SK-N-MC (cell line): ENCODE measurements at regions not wholly inside any gene's neighbourhood (a gene's known extent, or its start where the extent isn't known, plus 50 kb on each side); places are given as distances from the start of the nearest gene placed in this dataset.

ENCODE experiments used
- EZH2 ChIP-seq: fragments of 200-600 bp; sonication (generic); IDR thresholded peaks from one replicate; pipeline ENCODE4 v1.6.1; 2017; ENCODE audit warnings: antibody characterized with exemption
- FOXP2 ChIP-seq: optimal IDR thresholded peaks from 2 replicates; pipeline ENCODE3; 2011; ENCODE audit warnings: mild to moderate bottlenecking, moderate library complexity; ENCODE audit not compliant: insufficient read depth; ENCODE audit errors: extremely low read length, control extremely low read depth
- POLR2AphosphoS5 ChIP-seq: IDR thresholded peaks from 2 replicates; pipeline ENCODE4 v1.6.1; 2012; ENCODE audit warnings: mild to moderate bottlenecking, low read depth, low read length, borderline replicate concordance

GRCh38 chr10:118528426-118528825, 67.0 kb downstream of the PRLHR start:
- TF ChIP-seq EZH2 (no peak), POLR2AphosphoS5 (no peak), FOXP2 (no peak)
